CD8-positive, alpha-beta memory T cell (primary cell): ENCODE measurements at regions not wholly inside any gene's neighbourhood (a gene's known extent, or its start where the extent isn't known, plus 50 kb on each side); places are given as distances from the start of the nearest gene placed in this dataset.

Experiments
- CTCF ChIA-PET: fragments of 350-600 bp; sonication (Branson Sonifier 250); formaldehyde crosslinking; loops from one replicate; lab custom pipeline; 2021; ENCODE audit warnings: antibody characterized with exemption; lab: Charles Lee
- POLR2A ChIA-PET: fragments of 350-600 bp; sonication (Branson Sonifier 250); formaldehyde crosslinking; loops from one replicate; lab custom pipeline; 2021; ENCODE audit warnings: antibody characterized with exemption; lab: Charles Lee
- DNase-seq, 5 donors: peaks; one replicate each; pipeline versions ENCODE4 v3.0.0 to v3.0.0-alpha.2; 2020 to 2022; ENCODE audit warnings: mixed read lengths in 1 of 5
- H3K27ac ChIP-seq: one replicate; pipeline ENCODE4 v1.7.0; 2013; ENCODE audit warnings: low read depth, mild to moderate bottlenecking, low read length, moderate library complexity
- H3K27me3 ChIP-seq: 2 replicates; pipeline ENCODE4 v1.7.0; 2013; ENCODE audit warnings: low read length, mild to moderate bottlenecking; ENCODE audit not compliant: insufficient read depth, poor library complexity, severe bottlenecking
- H3K36me3 ChIP-seq: 2 replicates; pipeline ENCODE4 v1.7.0; 2013; ENCODE audit warnings: mild to moderate bottlenecking, low read length, moderate library complexity; ENCODE audit not compliant: insufficient read depth
- H3K4me1 ChIP-seq: 2 replicates; pipeline ENCODE4 v1.7.0; 2013; ENCODE audit warnings: mild to moderate bottlenecking, low read length, moderate library complexity; ENCODE audit not compliant: insufficient read depth
- H3K4me3 ChIP-seq: 2 replicates; pipeline ENCODE4 v1.7.0; 2013; ENCODE audit warnings: mild to moderate bottlenecking, low read length
- H3K9me3 ChIP-seq: 2 replicates; pipeline ENCODE4 v1.7.0; 2013; ENCODE audit warnings: mild to moderate bottlenecking, low read length
- H3K27ac Mint-ChIP-seq, 8 donors: one replicate each; pipeline ENCODE4 v1.8.0; 2020 to 2021; ENCODE audit warnings: mixed read lengths in 8 of 8, mild to moderate bottlenecking in 6 of 8, inconsistent platforms in 3 of 8, moderate library complexity in 3 of 8
- H3K27me3 Mint-ChIP-seq, 2 donors: one replicate each; pipeline ENCODE4 v1.8.0; 2020 to 2021; ENCODE audit warnings: mixed read lengths in 2 of 2, mild to moderate bottlenecking in 1 of 2, moderate library complexity in 1 of 2
- H3K36me3 Mint-ChIP-seq, 3 donors: one replicate each; pipeline ENCODE4 v1.8.0; 2020 to 2021; ENCODE audit warnings: mixed read lengths in 3 of 3, inconsistent platforms in 1 of 3, mild to moderate bottlenecking in 1 of 3
- H3K4me1 Mint-ChIP-seq, 3 donors: one replicate each; pipeline ENCODE4 v1.8.0; 2020 to 2021; ENCODE audit warnings: mixed read lengths in 3 of 3, inconsistent platforms in 1 of 3, mild to moderate bottlenecking in 1 of 3
- H3K4me3 Mint-ChIP-seq, 7 donors: one replicate each; pipeline ENCODE4 v1.8.0; 2020 to 2021; ENCODE audit warnings: mixed read lengths in 7 of 7, mild to moderate bottlenecking in 6 of 7, moderate library complexity in 4 of 7, inconsistent platforms in 2 of 7
- H3K9me3 Mint-ChIP-seq, 5 donors: one replicate each; pipeline ENCODE4 v1.8.0; 2020 to 2022; ENCODE audit warnings: mixed read lengths in 5 of 5, mild to moderate bottlenecking in 3 of 5, moderate library complexity in 2 of 5, inconsistent platforms in 1 of 5

DNA sequence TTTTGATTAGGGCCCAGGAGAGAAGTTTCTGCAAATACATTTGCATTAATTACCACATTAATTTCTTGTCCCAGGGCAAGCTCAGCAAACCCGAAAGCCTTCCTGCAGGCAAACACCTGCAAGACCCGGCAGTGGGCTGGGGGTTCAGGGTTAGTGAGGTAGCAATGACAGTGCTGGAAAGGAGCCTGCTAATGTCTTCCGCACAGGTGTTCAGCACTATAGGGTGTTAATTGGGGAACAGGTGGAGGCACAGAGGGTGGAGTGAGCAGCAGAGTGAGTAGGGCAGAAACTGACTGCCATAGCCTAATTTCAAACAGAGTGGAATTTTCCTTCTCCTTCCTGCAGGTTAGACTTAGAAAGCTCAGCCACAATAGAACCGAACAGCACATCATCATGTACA, 50.9 kb upstream of the UBASH3B start:
- Mint-ChIP-seq H3K36me3 (no peaks in the 10 kb centered on the region), H3K4me3 (no peak overlapping the region), H3K4me1 (no peaks in the 10 kb centered on the region), H3K27ac (no peak overlapping the region), H3K9me3 (no peaks in the 10 kb centered on the region), H3K27me3 (peaks cover 4 to 24% of the 10 kb centered on the region in 2 donors)
- no peak overlapping the region for H3K4me3 ChIP-seq
- no peaks in the 10 kb centered on the region for H3K9me3 ChIP-seq
- POLR2A ChIA-PET = no interaction called here
- H3K36me3 ChIP-seq = no peaks in the 10 kb centered on the region
- H3K27me3 ChIP-seq = no peaks in the 10 kb centered on the region
- DNase-seq = no peak
- CTCF ChIA-PET = no interaction called here
- H3K27ac ChIP-seq = no peak overlapping the region
- no peaks in the 10 kb centered on the region for H3K4me1 ChIP-seq

DNA sequence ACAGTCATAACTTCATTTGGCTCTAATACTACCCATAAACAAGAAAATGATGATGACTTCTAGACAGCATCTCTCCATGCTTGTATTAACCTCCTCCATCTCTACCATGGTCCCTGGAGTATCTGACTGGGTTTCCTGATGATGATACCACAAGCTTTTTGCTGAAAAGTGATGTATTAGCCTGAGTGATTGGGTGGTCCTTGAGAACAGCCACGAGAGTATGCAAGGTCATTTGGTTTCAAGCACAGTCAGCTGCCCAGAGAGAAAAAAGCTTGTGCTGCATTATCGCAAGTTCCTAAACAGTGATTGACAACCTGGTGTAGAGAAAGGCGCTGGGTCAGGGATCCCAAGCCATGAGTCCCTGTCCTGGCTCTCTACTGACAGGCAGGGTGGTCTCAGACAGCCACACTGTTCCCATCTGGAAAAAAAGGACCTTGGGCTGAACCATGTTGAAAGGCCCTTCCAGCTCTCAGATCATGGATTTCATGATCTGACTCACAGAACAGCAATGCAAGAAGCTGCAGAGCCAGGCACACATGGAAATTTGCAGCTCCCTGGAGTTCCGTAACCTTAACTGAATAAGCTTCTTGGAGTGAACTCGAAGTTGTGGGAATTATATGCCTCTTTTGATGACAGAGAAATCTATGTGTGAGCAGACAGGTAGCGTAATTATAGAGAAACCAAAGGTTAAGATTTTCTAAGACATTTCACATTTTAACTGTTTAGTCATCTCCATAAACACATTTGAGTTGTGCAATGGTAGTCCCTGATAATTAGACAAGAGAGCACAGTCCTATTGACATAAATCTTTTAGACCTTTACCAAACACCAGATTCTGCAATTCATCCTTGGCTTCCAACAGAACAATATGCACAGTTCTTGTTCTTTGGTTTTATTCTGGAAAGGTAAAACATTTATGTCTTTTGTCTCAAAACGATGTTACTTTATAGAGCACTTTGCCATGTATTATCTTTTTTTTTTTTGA, 54.1 kb upstream of the UBASH3B start:
- peaks cover 3 to 34% of the 10 kb centered on the region in 2 donors for H3K27me3 Mint-ChIP-seq
- Histone ChIP-seq H3K9me3 (no peaks in the 10 kb centered on the region), H3K27me3 (no peaks in the 10 kb centered on the region), H3K4me1 (no peaks in the 10 kb centered on the region), H3K27ac (no peak overlapping the region), H3K36me3 (no peaks in the 10 kb centered on the region), H3K4me3 (no peak overlapping the region)
- H3K9me3 Mint-ChIP-seq = no peaks in the 10 kb centered on the region
- H3K36me3 Mint-ChIP-seq = no peaks in the 10 kb centered on the region
- no peaks in the 10 kb centered on the region for H3K4me1 Mint-ChIP-seq
- no peak overlapping the region for H3K27ac Mint-ChIP-seq
- POLR2A ChIA-PET = no interaction called here
- no peak for DNase-seq
- no peak overlapping the region for H3K4me3 Mint-ChIP-seq
- CTCF ChIA-PET = interaction anchor here (1.4 kb wide), 1 partner anchor 20 kb away, joined by 5 read pairs; no protein-coding TSS in a partner anchor

GRCh38 chr11:122600290-122600689, 55.2 kb upstream of the UBASH3B start:
- Mint-ChIP-seq H3K27ac (no peak overlapping the region), H3K4me1 (no peaks in the 10 kb centered on the region), H3K27me3 (peaks cover 3 to 30% of the 10 kb centered on the region in 2 donors), H3K36me3 (no peaks in the 10 kb centered on the region), H3K4me3 (no peak overlapping the region), H3K9me3 (peaks cover 0 to 2% (median 0%) of the 10 kb centered on the region in 5 donors)
- Histone ChIP-seq H3K4me3 (no peak overlapping the region), H3K27ac (no peak overlapping the region), H3K36me3 (no peaks in the 10 kb centered on the region), H3K9me3 (no peaks in the 10 kb centered on the region), H3K27me3 (no peaks in the 10 kb centered on the region), H3K4me1 (no peaks in the 10 kb centered on the region)
- ChIA-PET CTCF (no interaction called here), POLR2A (interaction anchor here (0.6 kb wide), 1 partner anchor 10 kb away, joined by 3 read pairs; no protein-coding TSS in a partner anchor)
- DNase-seq = no peak

- ChIA-PET POLR2A (no interaction called here), CTCF (no interaction called here)
- Histone ChIP-seq H3K4me1 (no peaks in the 10 kb centered on the region), H3K9me3 (no peaks in the 10 kb centered on the region), H3K4me3 (no peak overlapping the region), H3K27ac (no peak overlapping the region), H3K36me3 (no peaks in the 10 kb centered on the region), H3K27me3 (no peaks in the 10 kb centered on the region)
- Mint-ChIP-seq H3K27me3 (peaks cover 3 to 32% of the 10 kb centered on the region in 2 donors), H3K27ac (peak overlapping the region in 1 of 8 donors; percentile 52), H3K4me1 (no peaks in the 10 kb centered on the region), H3K4me3 (no peak overlapping the region), H3K9me3 (peaks cover 0 to 2% (median 0%) of the 10 kb centered on the region in 5 donors), H3K36me3 (no peaks in the 10 kb centered on the region)
- no peak for DNase-seq
Measured at GRCh38 chr11:122599434-122599833, 56.1 kb upstream of the UBASH3B start.

DNA sequence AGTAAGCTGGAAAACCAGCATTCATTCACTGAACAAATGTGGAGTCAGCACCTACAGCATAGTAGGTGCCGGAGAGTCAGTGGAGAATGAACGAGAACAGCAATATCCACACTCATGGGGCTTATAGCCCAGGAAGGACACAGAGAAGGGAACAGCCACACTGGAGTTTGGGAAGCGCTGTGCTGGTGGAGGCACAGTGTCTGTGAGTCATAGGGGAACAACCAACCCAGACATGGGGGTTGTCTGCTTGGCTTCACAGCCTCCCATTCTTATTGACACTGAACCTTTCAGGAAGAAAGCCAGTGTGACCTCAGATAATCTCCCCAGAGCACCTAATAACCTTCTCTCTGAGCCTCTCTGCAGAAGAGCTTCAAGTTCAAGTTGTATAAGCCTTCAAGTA, 56.6 kb upstream of the UBASH3B start:
- Mint-ChIP-seq H3K4me3 (no peak overlapping the region), H3K4me1 (no peaks in the 10 kb centered on the region), H3K36me3 (no peaks in the 10 kb centered on the region), H3K9me3 (peaks cover 0 to 2% (median 0%) of the 10 kb centered on the region in 5 donors), H3K27ac (no peak overlapping the region), H3K27me3 (peaks cover 3 to 32% of the 10 kb centered on the region in 2 donors)
- Histone ChIP-seq H3K27ac (no peak overlapping the region), H3K4me1 (no peaks in the 10 kb centered on the region), H3K4me3 (no peak overlapping the region), H3K36me3 (no peaks in the 10 kb centered on the region), H3K9me3 (no peaks in the 10 kb centered on the region), H3K27me3 (no peaks in the 10 kb centered on the region)
- DNase-seq = no peak
- ChIA-PET CTCF (interaction anchor here (1.2 kb wide), 1 partner anchor 157 kb away, joined by 3 read pairs; no protein-coding TSS in a partner anchor), POLR2A (no interaction called here)

GRCh38 chr11:122597511-122597910, 58.0 kb upstream of the UBASH3B start:
- Mint-ChIP-seq H3K27me3 (peaks cover 5 to 36% of the 10 kb centered on the region in 2 donors), H3K9me3 (peaks cover 0 to 2% (median 0%) of the 10 kb centered on the region in 5 donors), H3K4me3 (no peak overlapping the region), H3K36me3 (no peaks in the 10 kb centered on the region), H3K4me1 (no peaks in the 10 kb centered on the region), H3K27ac (no peak overlapping the region)
- ChIA-PET POLR2A (no interaction called here), CTCF (interaction anchor here (1.0 to 1.2 kb wide), 2 partner anchors 32 to 159 kb away, joined by 3 read pairs; no protein-coding TSS in a partner anchor)
- DNase-seq = no peak
- Histone ChIP-seq H3K4me3 (no peak overlapping the region), H3K9me3 (no peaks in the 10 kb centered on the region), H3K4me1 (no peaks in the 10 kb centered on the region), H3K27ac (no peak overlapping the region), H3K36me3 (no peaks in the 10 kb centered on the region), H3K27me3 (no peaks in the 10 kb centered on the region)

DNA sequence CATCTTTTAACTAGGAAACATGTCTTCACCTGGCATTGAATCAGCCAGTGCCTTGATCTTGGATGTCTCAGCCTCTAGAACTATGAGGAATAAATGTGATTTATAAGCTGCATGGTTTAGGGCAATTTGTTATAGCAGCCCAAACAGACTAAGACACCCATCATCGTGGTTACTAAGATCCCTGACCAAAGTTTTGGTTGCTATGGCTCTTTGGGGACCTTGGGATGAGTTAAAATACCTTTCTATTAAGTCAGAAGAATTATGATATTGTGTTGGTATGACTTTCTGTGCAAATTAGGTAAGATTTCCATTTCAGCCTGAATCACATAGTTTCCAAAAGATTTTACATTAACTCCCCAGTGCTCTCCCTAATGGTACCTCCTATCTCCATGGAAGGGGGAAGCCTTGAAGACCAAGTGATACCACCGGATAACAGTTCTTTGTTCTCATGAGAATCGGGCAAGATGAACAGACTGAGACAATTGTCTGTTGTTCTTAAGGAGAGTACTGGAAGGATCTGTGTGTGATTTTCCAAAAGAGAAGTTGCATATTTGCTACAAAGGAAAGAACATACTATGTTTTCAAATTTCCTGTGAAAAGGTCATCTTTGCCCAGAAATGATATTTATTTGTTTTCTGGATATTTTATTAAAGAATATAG, 60.4 kb upstream of the UBASH3B start:
- Mint-ChIP-seq H3K4me1 (no peaks in the 10 kb centered on the region), H3K9me3 (peaks cover 0 to 2% (median 0%) of the 10 kb centered on the region in 5 donors), H3K4me3 (no peak overlapping the region), H3K27me3 (peaks cover 9 to 41% of the 10 kb centered on the region in 2 donors), H3K27ac (peak overlapping the region in 1 of 8 donors; percentile 9), H3K36me3 (peaks cover 0 to under 1% (median 0%) of the 10 kb centered on the region in 3 donors)
- H3K9me3 ChIP-seq = no peaks in the 10 kb centered on the region
- H3K4me3 ChIP-seq = no peak overlapping the region
- H3K27ac ChIP-seq = no peak overlapping the region
- ChIA-PET CTCF (interaction anchor here (1.8 kb wide), 1 partner anchor 19 kb away, joined by 4 read pairs; no protein-coding TSS in a partner anchor), POLR2A (no interaction called here)
- no peak for DNase-seq
- no peaks in the 10 kb centered on the region for H3K4me1 ChIP-seq
- no peaks in the 10 kb centered on the region for H3K27me3 ChIP-seq
- no peaks in the 10 kb centered on the region for H3K36me3 ChIP-seq
